ENCODE measurements at regions not wholly inside any gene's neighbourhood (a gene's known extent, or its start where the extent isn't known, plus 50 kb on each side); places are given as distances from the start of the nearest gene placed in this dataset.
A peak's percentile ranks its signal among the peaks of the same experiment; 100 is the strongest.
"Not testable (repeated sequence)": the region's sequence is repeated elsewhere in the genome, so short reads cannot be mapped to it uniquely, and the experiment has no call there.

DNA sequence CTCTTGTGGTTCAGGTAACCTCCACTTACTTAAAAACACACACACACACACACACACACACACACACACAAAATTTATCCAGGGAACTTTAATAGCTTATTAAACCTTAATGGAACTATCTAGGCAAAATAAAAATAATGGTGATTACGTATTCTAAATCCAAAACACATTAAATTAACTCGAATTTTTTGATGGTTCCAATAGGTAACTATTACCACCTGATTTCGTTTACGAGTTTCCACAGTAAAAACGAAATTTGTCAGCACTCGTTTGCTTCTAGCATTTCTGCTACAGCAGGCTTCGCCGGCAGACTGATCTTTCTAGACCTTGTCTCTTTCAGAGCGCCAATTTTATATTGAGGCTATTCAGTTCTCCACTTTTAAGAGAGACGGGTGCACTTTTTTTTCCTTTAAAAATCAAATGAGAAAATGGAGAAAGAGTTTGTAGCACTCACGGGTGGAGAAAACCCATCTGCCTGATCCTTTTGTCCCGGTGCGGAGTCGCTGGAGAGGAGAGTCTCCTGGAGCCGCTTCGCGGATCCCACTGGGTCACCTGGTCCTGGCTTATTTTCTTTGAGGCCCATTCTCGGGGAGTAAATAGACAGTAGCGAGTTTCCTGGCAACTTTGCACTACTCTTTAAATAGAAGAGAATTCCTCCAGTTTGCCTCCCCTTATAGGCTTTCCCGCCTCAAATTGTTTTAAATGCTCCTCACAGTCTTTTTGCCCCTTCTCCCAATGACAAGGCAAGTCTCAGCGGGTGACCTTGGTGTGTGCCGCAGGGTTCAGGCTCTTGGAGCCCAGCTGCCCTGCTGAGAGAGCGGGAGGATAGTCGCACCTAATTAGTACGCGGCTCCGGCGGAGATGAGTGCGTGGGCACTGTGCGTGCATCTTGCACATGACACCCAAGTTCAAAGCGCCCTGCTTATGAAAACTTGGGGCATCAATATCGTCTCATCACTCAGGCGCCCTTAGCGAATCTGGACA lies 117.0 kb downstream of the KCNRG start:
- DNase-seq: peak; percentile 33

GRCh38 chr13:50132904-50133357 lies 117.7 kb downstream of the KCNRG start:
- no peak for DNase-seq

DNA sequence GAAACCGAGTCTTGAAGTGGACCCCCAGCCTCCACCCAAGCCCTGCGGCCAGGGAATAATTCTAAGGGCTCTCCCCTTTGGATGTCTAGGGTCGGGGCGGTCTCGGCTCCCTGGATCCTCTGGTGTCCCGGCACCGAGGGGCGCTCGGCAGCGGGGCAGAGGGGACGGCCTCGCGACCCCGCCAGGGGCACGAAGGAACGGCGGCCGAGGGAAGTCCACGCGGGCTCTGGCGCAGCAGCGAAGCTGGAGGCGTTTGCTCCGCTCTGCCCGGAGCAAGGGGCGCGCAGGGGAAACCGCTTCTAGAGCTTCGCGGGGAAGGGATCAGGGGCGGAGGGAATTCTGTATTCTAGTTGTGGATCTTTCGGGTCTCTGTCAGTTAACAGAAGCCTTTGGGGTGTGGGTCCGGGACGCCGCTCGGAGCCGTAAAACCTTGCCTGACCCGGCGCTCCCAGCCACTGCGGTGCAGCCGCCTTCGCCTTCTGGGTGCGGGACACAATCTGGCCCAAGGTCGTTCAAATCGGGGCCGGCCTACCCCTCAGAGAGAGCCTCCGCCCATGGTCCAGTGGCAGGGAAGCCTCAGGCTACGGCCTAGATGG lies 118.2 kb downstream of the KCNRG start:
- no peak for DNase-seq

- DNase-seq: no peak
Observed at GRCh38 chr13:50136226-50136625, 121.0 kb downstream of the KCNRG start.

GRCh38 chr13:50136678-50137077 lies 121.4 kb downstream of the KCNRG start:
- no peak for DNase-seq

DNA sequence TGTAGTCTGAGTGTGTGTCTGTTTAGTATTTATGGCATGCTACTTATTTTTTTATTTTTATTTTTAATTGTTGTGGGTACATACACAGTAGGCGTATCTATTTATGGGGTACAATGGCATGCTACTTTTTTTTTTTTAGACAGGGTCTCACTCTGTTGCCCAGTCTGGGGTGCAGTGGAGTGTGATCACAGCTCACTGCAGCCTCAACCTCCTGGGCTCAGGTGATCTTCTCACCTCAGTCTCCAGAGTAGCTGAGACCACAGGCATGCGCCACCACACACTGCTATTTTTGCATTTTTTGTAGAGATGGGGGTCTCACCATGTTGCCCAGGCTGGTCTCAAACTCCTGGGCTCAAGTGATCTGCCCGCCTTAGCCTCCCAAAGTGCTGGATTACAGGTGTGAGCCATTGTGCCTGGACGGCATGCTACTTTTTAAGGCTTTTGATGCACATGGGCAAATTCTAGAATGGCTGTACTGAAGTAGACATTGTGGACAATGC lies 124.2 kb downstream of the KCNRG start:
- not testable (repeated sequence) for DNase-seq

DNA sequence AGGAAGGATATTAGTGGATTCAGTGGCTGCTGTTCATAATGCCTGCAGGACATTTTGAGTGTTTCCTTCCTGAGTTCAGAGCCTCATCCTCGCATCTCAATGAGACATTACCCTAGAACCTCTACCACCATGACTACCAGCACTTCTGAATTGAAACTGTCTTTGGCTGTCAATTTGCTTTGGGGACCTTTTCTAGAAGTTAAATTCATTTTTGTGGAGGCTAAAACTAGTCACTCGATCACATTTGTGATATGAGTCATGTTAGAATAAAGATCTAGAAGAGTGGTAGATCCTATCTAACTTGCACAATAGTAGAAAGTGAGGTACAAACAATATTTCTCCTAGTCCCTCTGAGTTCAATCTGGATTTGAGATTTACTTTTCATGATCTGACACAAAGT lies 124.9 kb downstream of the KCNRG start:
- DNase-seq: no peak

DNA sequence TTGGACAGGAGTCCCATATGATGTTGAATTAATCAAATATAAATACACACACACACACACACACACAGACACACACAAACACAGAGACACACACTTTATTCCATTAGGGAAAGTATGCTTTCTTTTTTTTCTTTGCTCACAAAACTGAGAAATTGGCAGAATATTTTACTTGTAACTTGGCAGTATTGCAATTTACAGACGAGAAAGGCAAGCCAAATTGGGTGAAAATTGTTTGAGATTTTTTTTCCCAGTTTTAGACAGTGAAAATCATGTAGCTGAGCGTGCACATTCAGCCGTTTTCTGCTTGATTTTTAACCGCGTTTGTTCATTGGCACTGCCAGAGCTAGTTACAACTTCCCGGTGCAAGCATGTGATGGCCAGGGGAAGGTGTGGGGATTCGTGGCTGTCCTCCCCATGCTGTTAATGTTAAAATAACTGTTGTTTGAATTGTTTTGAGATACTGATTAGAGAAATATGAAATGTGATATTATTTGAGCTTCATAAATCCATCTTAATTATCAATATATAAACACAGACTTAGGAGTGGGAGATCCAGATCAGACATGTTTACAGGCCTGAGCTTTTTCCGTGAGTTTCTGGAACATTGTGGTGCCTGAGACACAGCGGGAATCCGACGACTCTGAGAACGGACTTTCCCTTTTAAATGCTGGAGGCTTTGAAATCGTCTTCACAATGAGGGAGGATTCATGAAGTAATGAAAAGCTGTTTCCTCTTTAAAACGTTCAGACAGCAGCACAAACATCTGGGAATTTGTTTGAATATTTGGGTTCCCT lies 125.5 kb downstream of the KCNRG start:
- DNase-seq: no peak

GRCh38 chr13:50141375-50141975 lies 126.2 kb downstream of the KCNRG start:
- DNase-seq: no peak

GRCh38 chr13:50144246-50145160 lies 129.3 kb downstream of the KCNRG start:
- no peak for DNase-seq

DNA sequence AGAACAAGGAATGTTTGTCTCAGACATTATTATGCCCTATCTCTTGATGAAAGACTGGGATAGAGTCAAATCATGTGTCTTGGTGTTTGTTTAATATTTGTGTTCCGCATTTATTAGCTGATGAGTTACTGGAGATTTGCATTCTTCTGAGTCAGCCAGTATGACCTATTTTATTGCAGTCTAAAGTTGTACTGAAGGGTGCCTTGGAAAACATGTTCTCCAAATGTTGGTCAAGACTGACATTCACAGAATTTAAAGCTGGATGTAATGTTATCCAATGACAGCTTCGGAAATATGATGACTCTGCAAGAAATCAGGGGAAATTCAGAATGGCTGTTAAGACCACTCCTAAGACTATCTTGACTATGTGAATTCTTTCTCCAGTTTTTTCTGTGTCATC lies 134.0 kb downstream of the KCNRG start:
- no peak for DNase-seq

GRCh38 chr13:50149932-50150331 lies 134.7 kb downstream of the KCNRG start:
- no peak for DNase-seq

- DNase-seq: peak; percentile 13
Observed at GRCh38 chr13:50152224-50152623, 137.0 kb downstream of the KCNRG start.

- DNase-seq: peak; percentile 18
Observed at GRCh38 chr13:50152655-50153309, 137.5 kb downstream of the KCNRG start.

- DNase-seq: no peak
Observed at GRCh38 chr13:50153401-50153800, 138.2 kb downstream of the KCNRG start.

GRCh38 chr13:50153876-50154275 lies 138.6 kb downstream of the KCNRG start:
- DNase-seq: no peak

DNA sequence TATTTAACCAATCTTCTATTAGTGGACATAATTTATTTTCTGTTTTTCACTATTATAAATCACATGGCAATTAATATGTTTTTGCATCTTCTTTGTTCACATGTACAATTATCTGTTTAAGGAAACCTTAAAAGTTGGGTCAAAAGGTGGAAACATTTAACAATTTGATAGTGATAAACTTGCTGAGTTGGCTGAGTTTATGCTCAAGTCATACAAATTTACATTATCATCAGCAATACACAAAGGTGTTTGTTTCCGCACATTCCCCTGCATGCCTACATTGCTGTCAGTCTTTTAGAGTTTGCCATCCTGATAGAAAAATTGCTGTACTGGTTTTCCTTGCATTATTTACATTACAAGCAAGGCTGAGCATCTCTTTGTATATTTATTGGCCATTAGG lies 139.5 kb downstream of the KCNRG start:
- DNase-seq: no peak

GRCh38 chr13:50156140-50156539 lies 140.9 kb downstream of the KCNRG start:
- no peak for DNase-seq

GRCh38 chr13:50156561-50157127 lies 141.4 kb downstream of the KCNRG start:
- no peak for DNase-seq

GRCh38 chr13:50158385-50159165 lies 143.3 kb downstream of the KCNRG start:
- DNase-seq: no peak
